ENCODE measurements at regions not wholly inside any gene's neighbourhood (a gene's known extent, or its start where the extent isn't known, plus 50 kb on each side); places are given as distances from the start of the nearest gene placed in this dataset.

DNA sequence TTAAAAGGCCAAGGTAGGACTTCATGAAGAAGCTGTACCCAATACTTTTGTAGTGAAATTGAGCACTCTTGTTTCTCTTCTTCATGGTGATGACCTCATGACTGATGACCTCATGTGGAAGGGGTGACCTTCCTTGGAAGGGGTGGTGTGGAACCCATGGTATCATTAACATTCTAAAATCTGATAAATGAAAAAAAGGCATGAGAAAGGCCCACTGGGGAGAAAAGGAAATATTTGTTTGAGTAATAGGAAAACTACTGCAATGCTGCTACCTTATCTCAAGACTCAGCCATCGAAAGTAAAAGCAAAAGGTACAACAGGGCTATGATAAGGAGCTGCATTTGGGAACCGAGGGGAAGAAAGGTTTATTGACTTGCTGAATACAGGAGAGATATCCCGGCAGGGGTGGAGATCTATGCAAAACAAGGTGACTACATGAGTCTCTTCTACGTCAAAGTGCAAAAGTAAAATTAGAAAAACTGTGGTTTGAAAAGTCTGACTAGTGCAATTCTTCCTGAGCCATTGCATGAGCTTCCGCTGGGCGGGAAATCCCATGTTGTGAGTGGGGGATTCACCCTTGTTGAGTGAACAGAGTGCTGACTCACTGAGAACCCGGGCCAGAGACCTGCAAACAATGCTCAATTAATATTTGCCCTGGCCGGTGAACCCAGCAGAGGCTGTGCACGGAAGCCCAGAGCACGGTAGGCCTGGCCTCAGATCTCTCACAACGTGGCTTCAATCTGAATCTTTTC, 138.9 kb upstream of the RFC3 start:
- no peaks in the 10 kb centered on the region for H3K27me3 ChIP-seq (ENCODE audit: control insufficient read depth in 4 of 4, insufficient read depth in 4 of 4, low read length in 3 of 4)
- TF ChIP-seq EGR1 (IDR thresholded peaks at IDR 0.05; ENCODE audit: low read depth in 2 of 2) (peak; percentile 15 to 82), SP1 (IDR thresholded peaks at IDR 0.05) (peak; percentile 79), RXRA (IDR thresholded peaks at IDR 0.05) (peak; percentile 85 to 92), JUND (IDR thresholded peaks at IDR 0.05) (peak; percentile 66 to 73), GABPA (IDR thresholded peaks at IDR 0.05 in 1 of 2, conservative IDR thresholded peaks at IDR 0.05 in 1 of 2) (peak; percentile 21 to 61), MAX (IDR thresholded peaks at IDR 0.05) (peak; percentile 97), FOXA1 (IDR thresholded peaks at IDR 0.05) (no peak), YY1 (IDR thresholded peaks at IDR 0.05) (peak; percentile 68), RAD21 (IDR thresholded peaks at IDR 0.05) (peak; percentile 59 to 66), TAF1 (conservative IDR thresholded peaks at IDR 0.05) (peak; percentile 48), HNF4A (conservative IDR thresholded peaks at IDR 0.05) (peak; percentile 59 to 76), NR2F2 (IDR thresholded peaks at IDR 0.05) (no peak), HNF4G (IDR thresholded peaks at IDR 0.05) (no peak), FOXA2 (IDR thresholded peaks at IDR 0.05) (no peak)
- TF ChIP-seq, protein P1, sequence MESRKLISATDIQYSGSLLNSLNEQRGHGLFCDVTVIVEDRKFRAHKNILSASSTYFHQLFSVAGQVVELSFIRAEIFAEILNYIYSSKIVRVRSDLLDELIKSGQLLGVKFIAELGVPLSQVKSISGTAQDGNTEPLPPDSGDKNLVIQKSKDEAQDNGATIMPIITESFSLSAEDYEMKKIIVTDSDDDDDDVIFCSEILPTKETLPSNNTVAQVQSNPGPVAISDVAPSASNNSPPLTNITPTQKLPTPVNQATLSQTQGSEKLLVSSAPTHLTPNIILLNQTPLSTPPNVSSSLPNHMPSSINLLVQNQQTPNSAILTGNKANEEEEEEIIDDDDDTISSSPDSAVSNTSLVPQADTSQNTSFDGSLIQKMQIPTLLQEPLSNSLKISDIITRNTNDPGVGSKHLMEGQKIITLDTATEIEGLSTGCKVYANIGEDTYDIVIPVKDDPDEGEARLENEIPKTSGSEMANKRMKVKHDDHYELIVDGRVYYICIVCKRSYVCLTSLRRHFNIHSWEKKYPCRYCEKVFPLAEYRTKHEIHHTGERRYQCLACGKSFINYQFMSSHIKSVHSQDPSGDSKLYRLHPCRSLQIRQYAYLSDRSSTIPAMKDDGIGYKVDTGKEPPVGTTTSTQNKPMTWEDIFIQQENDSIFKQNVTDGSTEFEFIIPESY (IDR thresholded peaks at IDR 0.05), result peak; percentile 70
- TF ChIP-seq, protein P2, sequence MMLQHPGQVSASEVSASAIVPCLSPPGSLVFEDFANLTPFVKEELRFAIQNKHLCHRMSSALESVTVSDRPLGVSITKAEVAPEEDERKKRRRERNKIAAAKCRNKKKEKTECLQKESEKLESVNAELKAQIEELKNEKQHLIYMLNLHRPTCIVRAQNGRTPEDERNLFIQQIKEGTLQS (IDR thresholded peaks at IDR 0.05), result peak; percentile 69
- TF ChIP-seq, protein P3, sequence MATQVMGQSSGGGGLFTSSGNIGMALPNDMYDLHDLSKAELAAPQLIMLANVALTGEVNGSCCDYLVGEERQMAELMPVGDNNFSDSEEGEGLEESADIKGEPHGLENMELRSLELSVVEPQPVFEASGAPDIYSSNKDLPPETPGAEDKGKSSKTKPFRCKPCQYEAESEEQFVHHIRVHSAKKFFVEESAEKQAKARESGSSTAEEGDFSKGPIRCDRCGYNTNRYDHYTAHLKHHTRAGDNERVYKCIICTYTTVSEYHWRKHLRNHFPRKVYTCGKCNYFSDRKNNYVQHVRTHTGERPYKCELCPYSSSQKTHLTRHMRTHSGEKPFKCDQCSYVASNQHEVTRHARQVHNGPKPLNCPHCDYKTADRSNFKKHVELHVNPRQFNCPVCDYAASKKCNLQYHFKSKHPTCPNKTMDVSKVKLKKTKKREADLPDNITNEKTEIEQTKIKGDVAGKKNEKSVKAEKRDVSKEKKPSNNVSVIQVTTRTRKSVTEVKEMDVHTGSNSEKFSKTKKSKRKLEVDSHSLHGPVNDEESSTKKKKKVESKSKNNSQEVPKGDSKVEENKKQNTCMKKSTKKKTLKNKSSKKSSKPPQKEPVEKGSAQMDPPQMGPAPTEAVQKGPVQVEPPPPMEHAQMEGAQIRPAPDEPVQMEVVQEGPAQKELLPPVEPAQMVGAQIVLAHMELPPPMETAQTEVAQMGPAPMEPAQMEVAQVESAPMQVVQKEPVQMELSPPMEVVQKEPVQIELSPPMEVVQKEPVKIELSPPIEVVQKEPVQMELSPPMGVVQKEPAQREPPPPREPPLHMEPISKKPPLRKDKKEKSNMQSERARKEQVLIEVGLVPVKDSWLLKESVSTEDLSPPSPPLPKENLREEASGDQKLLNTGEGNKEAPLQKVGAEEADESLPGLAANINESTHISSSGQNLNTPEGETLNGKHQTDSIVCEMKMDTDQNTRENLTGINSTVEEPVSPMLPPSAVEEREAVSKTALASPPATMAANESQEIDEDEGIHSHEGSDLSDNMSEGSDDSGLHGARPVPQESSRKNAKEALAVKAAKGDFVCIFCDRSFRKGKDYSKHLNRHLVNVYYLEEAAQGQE (IDR thresholded peaks at IDR 0.05), result no peak
- TF ChIP-seq, protein P4, sequence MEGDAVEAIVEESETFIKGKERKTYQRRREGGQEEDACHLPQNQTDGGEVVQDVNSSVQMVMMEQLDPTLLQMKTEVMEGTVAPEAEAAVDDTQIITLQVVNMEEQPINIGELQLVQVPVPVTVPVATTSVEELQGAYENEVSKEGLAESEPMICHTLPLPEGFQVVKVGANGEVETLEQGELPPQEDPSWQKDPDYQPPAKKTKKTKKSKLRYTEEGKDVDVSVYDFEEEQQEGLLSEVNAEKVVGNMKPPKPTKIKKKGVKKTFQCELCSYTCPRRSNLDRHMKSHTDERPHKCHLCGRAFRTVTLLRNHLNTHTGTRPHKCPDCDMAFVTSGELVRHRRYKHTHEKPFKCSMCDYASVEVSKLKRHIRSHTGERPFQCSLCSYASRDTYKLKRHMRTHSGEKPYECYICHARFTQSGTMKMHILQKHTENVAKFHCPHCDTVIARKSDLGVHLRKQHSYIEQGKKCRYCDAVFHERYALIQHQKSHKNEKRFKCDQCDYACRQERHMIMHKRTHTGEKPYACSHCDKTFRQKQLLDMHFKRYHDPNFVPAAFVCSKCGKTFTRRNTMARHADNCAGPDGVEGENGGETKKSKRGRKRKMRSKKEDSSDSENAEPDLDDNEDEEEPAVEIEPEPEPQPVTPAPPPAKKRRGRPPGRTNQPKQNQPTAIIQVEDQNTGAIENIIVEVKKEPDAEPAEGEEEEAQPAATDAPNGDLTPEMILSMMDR (IDR thresholded peaks at IDR 0.05; ENCODE audit: low read depth, low read length, missing input control), result no peak
- 7% methylated on average over 11 of the region's 11 CpGs for WGBS
- H3K4me1 ChIP-seq (ENCODE audit: control insufficient read depth in 4 of 4, insufficient read depth in 4 of 4, low read length in 3 of 4), result peaks cover 8 to 37% (median 23%) of the 10 kb centered on the region in 4 donors
- H3K9me3 ChIP-seq (ENCODE audit: control insufficient read depth in 4 of 4, low read length in 3 of 4), result no peaks in the 10 kb centered on the region
- H3K27ac ChIP-seq (ENCODE audit: low read depth in 1 of 2, low read length in 2 of 2), result peak overlapping the region; percentile 77 to 90
- peak overlapping the region in 2 of 3 donors; percentile 37 to 53 for H3K4me3 ChIP-seq (ENCODE audit: low read depth in 1 of 3, low read length in 3 of 3)
- no peaks in the 10 kb centered on the region for H3K36me3 ChIP-seq (ENCODE audit: control insufficient read depth in 4 of 4, insufficient read depth in 3 of 4, low read depth in 1 of 4, low read length in 3 of 4)
- peak; percentile 57 for DNase-seq (ENCODE audit: low spot score)
- H3K9ac ChIP-seq (ENCODE audit: low read depth in 1 of 2, low read length in 2 of 2), result peak overlapping the region in 1 of 2 donors; percentile 86
